ENCODE measurements at regions not wholly inside any gene's neighbourhood (a gene's known extent, or its start where the extent isn't known, plus 50 kb on each side); places are given as distances from the start of the nearest gene placed in this dataset.

DNA sequence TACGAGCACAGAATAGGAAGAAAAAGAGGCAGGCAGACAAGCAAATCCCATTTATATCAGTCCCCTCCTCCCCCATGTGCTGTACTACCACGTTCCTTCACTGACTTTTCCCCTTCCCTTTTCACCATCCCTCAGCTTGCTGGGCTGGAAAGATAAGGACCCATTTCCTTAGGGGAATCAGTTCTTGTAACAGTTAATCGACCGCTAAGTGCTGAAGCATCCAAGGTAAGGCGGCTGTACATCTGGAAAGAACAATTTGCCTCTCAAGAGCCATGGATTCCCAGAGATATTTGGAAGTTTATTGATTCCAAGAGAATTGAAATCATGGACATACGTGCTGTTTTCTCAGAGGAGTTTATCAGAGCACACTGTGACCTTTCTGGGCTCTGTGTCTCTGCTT, 1688.0 kb downstream of the STIM2 start:
- no peak for TF ChIP-seq TAF1 (IDR thresholded peaks at IDR 0.05; ENCODE audit: borderline replicate concordance, low read depth, low read length)
- TF ChIP-seq POLR2A (IDR thresholded peaks at IDR 0.05; ENCODE audit: low read depth, low read length) = no peak
- no peak for TF ChIP-seq POLR2AphosphoS5 (IDR thresholded peaks at IDR 0.05; ENCODE audit: low read depth, low read length)
